Brain microvascular endothelial cell (primary cell): ENCODE measurements at regions not wholly inside any gene's neighbourhood (a gene's known extent, or its start where the extent isn't known, plus 50 kb on each side); places are given as distances from the start of the nearest gene placed in this dataset.

Source experiments
- DNase-seq: peaks from one replicate; pipeline ENCODE4 v3.0.0-alpha.2; 2020
- H3K27ac ChIP-seq: fragments of 250-450 bp; sonication (Bioruptor Pico); 2 replicates; pipeline ENCODE4 v1.5.1; 2020; ENCODE audit warnings: mild to moderate bottlenecking, moderate library complexity
- H3K27me3 ChIP-seq: fragments of 250-450 bp; sonication (Bioruptor Pico); replicated peaks from 2 replicates; pipeline ENCODE4 v1.5.1; 2020; ENCODE audit warnings: mild to moderate bottlenecking
- H3K36me3 ChIP-seq: fragments of 250-450 bp; sonication (Bioruptor Pico); replicated peaks from 2 replicates; pipeline ENCODE4 v1.5.1; 2020; ENCODE audit warnings: mild to moderate bottlenecking
- H3K4me3 ChIP-seq: 2 replicates; pipeline ENCODE4 v1.5.1; 2011; ENCODE audit warnings: low read depth, mild to moderate bottlenecking, control low read depth, low read length, moderate library complexity
- in situ Hi-C: cut with HindIII; loops from 2 replicates; pipeline ENCODE4 v1.10.0; 2017; ENCODE audit warnings: low sequenced_read_pairs, low pct_ligation_motif_present
- TF ChIP-seq, protein P1 (sequence below): IDR thresholded peaks from 2 replicates; pipeline ENCODE4 v1.5.1; 2011; ENCODE audit warnings: low read depth, mild to moderate bottlenecking, moderate library complexity, low read length, control low read depth, inconsistent platforms; ENCODE audit errors: missing control alignments

DNA sequence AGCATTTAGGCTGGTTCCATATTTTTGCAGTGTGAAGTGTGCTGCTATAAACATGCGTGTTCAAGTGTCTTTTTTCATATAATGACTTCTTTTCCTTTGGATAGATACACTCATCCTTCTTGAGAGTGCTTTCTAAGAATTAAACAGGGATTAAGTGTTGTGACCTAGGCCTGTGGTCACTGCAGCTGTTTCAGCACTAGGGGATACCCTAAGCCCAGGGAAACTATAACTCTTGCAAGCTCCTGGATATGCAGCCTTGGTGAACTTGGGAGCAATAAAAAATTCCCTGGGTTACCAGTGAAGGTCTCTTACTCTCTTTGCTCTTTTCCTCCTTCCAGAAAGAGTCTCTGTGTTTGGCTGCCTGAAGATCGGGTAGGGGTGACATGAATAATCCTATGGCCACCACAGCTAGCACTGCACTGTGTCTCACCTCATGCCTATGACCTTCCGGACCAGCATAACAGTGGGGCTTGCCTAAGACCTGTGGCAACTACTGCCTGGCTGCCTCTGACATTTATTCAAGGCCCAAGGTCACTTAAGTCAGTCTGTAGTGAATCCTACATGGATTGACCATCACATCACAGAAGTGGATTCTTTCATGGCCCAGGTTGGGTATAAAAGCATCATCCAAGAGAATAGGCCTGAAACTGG is 799.7 kb downstream of the DACH1 start:
- TF ChIP-seq, protein P1, sequence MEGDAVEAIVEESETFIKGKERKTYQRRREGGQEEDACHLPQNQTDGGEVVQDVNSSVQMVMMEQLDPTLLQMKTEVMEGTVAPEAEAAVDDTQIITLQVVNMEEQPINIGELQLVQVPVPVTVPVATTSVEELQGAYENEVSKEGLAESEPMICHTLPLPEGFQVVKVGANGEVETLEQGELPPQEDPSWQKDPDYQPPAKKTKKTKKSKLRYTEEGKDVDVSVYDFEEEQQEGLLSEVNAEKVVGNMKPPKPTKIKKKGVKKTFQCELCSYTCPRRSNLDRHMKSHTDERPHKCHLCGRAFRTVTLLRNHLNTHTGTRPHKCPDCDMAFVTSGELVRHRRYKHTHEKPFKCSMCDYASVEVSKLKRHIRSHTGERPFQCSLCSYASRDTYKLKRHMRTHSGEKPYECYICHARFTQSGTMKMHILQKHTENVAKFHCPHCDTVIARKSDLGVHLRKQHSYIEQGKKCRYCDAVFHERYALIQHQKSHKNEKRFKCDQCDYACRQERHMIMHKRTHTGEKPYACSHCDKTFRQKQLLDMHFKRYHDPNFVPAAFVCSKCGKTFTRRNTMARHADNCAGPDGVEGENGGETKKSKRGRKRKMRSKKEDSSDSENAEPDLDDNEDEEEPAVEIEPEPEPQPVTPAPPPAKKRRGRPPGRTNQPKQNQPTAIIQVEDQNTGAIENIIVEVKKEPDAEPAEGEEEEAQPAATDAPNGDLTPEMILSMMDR = no peak
- Histone ChIP-seq H3K27me3 (no peaks in the 10 kb centered on the region), H3K36me3 (no peaks in the 10 kb centered on the region), H3K27ac (no peak overlapping the region), H3K4me3 (no peak overlapping the region)
- in situ Hi-C loops = no loop called here
- DNase-seq = no peak

DNA sequence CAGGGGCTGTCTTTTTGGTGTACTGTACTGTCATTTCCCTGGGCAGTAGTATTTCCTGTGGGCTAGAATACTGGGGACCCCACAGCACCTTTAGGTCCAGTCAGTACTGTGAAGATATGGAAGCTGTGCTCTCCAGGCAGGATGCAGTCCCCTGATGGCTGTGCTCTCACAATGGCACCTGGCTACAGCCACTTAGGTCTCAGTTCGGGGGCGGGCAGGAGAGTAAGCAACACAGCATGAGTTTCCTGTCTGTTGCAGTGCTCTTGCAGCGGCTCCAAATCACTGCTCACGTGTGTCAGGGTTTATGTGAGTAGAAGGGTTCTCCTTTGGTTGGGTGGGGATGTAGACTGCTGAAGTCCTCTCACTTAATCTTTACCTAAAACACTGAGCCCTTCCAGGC is 810.4 kb downstream of the DACH1 start:
- no peak for DNase-seq

GRCh38 chr13:71055644-71056043 is 811.4 kb downstream of the DACH1 start:
- DNase-seq = no peak
- no peaks in the 10 kb centered on the region for H3K36me3 ChIP-seq
- TF ChIP-seq, protein P1 = no peak
- H3K27me3 ChIP-seq = no peaks in the 10 kb centered on the region
- no peak overlapping the region for H3K4me3 ChIP-seq
- in situ Hi-C loops = no loop called here
- H3K27ac ChIP-seq = no peak overlapping the region

More for the DNA sequence above, 810.4 kb downstream of the DACH1 start:
- H3K27me3 ChIP-seq = no peaks in the 10 kb centered on the region
- H3K27ac ChIP-seq = no peak overlapping the region
- no peaks in the 10 kb centered on the region for H3K36me3 ChIP-seq
- H3K4me3 ChIP-seq = no peak overlapping the region
- in situ Hi-C loops = no loop called here
- TF ChIP-seq, protein P1 = no peak

GRCh38 chr13:71055047-71055446 is 812.0 kb downstream of the DACH1 start:
- in situ Hi-C loops = no loop called here
- TF ChIP-seq, protein P1 = no peak
- no peak overlapping the region for H3K4me3 ChIP-seq
- H3K27me3 ChIP-seq = no peaks in the 10 kb centered on the region
- no peak for DNase-seq
- H3K27ac ChIP-seq = no peak overlapping the region
- H3K36me3 ChIP-seq = no peaks in the 10 kb centered on the region

GRCh38 chr13:71054358-71054757 is 812.6 kb downstream of the DACH1 start:
- no peak overlapping the region for H3K4me3 ChIP-seq
- in situ Hi-C loops = no loop called here
- H3K27me3 ChIP-seq = no peaks in the 10 kb centered on the region
- no peak overlapping the region for H3K27ac ChIP-seq
- H3K36me3 ChIP-seq = no peaks in the 10 kb centered on the region
- TF ChIP-seq, protein P1 = no peak
- DNase-seq = no peak

DNA sequence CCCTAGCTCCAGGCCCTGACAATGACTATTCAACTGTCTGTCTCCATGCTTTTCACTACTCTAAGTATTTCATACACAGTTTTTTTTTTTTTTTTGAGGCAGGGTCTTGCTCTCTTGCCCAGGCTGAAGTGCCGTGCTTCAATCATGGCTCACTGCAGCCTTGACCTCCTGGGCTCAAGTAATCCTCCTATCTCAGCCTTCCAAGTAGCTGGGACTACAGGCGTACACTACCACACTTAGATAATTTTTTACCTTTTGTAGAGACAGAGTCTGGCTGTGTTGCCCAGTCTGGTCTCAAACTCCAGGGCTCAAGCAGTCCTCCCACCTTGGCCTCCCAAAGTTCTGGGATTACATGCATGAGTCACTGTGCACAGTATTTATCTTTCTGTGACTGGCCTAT is 815.4 kb downstream of the DACH1 start:
- in situ Hi-C loops = no loop called here

More for the DNA sequence above, 815.4 kb downstream of the DACH1 start:
- TF ChIP-seq, protein P1 = no peak
- DNase-seq = no peak
- Histone ChIP-seq H3K36me3 (no peaks in the 10 kb centered on the region), H3K27ac (no peak overlapping the region), H3K27me3 (no peaks in the 10 kb centered on the region), H3K4me3 (no peak overlapping the region)
